ENCODE measurements at regions not wholly inside any gene's neighbourhood (a gene's known extent, or its start where the extent isn't known, plus 50 kb on each side); places are given as distances from the start of the nearest gene placed in this dataset.

DNA sequence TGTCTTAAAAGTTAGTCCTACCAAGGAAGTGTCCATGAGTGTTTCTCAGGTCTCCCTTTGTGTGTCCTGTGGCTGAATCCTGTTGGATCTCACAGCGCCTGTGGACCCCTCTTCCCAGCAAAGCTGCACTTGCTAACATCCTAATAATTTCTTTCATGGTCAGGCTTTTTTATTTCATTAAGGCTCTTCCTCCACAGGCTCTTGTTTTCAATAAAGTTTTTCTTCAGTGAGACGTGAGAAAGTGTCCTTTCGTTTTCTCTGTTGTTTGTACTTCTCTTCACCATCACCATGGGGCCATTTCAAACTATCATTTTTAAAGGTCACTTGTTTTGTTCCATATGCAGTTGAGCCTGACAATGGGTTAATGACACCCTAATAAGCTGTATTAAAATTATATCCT, 231.5 kb downstream of the LMO4 start:
- TF ChIP-seq, protein P1, sequence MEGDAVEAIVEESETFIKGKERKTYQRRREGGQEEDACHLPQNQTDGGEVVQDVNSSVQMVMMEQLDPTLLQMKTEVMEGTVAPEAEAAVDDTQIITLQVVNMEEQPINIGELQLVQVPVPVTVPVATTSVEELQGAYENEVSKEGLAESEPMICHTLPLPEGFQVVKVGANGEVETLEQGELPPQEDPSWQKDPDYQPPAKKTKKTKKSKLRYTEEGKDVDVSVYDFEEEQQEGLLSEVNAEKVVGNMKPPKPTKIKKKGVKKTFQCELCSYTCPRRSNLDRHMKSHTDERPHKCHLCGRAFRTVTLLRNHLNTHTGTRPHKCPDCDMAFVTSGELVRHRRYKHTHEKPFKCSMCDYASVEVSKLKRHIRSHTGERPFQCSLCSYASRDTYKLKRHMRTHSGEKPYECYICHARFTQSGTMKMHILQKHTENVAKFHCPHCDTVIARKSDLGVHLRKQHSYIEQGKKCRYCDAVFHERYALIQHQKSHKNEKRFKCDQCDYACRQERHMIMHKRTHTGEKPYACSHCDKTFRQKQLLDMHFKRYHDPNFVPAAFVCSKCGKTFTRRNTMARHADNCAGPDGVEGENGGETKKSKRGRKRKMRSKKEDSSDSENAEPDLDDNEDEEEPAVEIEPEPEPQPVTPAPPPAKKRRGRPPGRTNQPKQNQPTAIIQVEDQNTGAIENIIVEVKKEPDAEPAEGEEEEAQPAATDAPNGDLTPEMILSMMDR (conservative IDR thresholded peaks at IDR 0.05): no peak
- TF ChIP-seq ZFX (IDR thresholded peaks at IDR 0.05): no peak
- H3K27ac ChIP-seq: no peak overlapping the region

DNA sequence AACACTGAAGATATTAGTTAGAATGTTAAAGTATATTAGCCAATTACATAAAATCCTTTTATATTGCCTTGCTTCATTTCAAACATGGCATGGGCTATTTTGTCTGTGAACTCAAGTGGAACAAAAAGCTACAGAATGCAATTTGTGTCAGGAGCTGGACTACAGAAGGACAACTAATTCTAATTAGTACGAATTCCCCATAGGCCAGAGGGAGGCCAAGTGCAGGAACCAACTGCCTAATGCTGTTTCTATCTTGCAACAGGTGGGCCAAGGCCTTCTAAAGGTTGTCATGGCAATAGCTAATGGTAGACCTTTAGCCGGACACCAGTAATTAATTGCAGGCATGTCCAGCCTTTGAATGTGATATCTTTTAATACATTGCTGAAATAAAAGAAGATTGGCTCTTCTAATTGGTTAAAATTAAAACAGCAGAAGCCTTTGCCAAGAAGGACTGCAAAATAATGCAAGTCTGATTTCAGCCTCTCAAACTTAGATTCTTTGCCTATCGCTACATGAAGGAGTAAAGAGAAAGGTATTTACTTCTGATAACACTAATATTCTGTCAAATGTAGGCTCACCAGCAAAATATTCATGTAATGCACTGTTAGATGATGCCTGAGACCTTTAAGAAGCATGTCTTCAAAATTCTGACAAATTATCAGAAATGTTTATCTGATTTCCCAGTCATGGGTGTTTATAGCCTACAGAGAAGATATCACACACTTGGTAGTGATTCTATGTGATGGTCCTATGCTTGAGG, 232.1 kb downstream of the LMO4 start:
- TF ChIP-seq, protein P1 (conservative IDR thresholded peaks at IDR 0.05): no peak
- TF ChIP-seq ZFX (IDR thresholded peaks at IDR 0.05): no peak
- H3K27ac ChIP-seq: no peak overlapping the region

DNA sequence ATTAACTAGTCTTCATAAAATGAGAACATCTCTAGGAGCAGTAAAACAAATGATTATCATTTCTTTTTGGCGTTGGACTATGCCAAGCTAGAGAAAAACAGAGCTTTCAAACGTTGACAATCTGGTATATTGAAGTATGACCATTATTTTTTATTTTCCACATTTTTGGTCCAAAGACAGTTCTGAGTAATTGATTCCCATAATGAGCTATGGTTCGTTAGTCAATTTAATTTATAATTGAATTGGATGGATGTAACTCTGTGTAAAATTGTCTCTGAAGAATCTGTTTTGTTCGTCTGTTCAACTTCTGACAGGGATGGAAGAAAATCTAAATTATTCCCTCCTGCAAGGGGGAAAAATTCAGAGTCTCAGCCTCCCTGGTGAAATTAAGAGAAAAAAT, 234.5 kb downstream of the LMO4 start:
- TF ChIP-seq, protein P1 (conservative IDR thresholded peaks at IDR 0.05): no peak
- no peak for TF ChIP-seq ZFX (IDR thresholded peaks at IDR 0.05)
- no peak overlapping the region for H3K27ac ChIP-seq

DNA sequence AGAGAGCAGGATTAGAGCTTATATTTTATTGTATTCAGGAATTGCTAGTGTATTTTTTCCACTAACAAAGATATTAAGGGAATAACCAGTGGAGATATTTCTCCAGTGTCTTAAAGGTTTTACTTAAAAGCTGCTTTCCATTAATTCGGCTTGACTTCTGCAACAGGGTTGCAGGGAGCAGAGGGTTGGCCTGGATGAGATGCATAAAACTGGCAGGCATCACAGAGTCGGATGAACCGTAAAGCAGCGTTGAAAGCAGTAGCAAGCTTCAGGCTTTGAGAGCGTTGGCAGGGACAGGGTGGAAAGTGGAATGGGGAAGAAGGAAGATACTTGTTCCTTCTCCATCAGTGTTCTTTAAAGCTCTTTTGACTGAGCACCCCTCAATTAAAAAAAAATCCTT, 237.2 kb downstream of the LMO4 start:
- TF ChIP-seq ZFX (IDR thresholded peaks at IDR 0.05): no peak
- TF ChIP-seq, protein P1 (conservative IDR thresholded peaks at IDR 0.05): no peak
- no peak overlapping the region for H3K27ac ChIP-seq

DNA sequence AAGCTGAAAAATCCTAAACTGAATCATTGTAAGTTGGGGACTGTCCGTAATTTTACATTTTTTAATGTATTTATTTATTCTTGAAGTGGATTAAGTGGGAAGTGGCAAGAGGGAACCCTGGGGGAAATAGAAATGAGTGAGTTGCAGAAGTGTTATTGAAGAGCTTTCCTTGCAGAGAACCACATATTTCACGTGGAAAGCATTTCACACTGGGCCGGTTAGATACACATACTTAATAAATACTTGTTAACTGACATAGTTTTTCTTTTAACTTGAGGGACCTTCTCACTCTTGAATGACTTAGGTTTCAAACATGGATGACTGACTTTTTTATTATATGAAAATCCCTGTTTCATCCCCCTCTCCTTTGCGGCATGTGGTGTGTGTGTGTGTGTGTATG, 239.3 kb downstream of the LMO4 start:
- TF ChIP-seq, protein P1 (conservative IDR thresholded peaks at IDR 0.05): no peak
- no peak for TF ChIP-seq ZFX (IDR thresholded peaks at IDR 0.05)

DNA sequence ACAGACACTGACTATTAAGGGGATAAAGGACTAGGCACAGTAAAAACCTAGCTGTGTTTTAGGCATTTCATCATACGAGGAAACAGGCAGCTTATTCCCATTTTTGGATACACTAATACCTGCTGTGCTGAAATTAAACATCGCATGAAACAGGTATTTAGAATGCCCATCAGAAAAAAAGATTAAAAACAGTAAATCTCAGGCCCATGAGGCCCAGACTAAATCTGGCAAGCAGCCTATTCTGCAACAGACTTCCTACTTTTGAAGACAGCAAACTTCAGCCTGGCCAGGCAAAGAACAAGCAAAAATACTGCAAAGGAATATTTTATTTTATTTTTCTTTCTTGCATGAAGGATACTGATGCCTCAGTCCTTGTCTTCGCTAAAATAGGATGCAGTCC, 240.2 kb downstream of the LMO4 start:
- no peak overlapping the region for H3K27ac ChIP-seq
- no peak for TF ChIP-seq ZFX (IDR thresholded peaks at IDR 0.05)
- TF ChIP-seq, protein P1 (conservative IDR thresholded peaks at IDR 0.05): no peak

More for the DNA sequence above, 239.3 kb downstream of the LMO4 start:
- no peak overlapping the region for H3K27ac ChIP-seq

DNA sequence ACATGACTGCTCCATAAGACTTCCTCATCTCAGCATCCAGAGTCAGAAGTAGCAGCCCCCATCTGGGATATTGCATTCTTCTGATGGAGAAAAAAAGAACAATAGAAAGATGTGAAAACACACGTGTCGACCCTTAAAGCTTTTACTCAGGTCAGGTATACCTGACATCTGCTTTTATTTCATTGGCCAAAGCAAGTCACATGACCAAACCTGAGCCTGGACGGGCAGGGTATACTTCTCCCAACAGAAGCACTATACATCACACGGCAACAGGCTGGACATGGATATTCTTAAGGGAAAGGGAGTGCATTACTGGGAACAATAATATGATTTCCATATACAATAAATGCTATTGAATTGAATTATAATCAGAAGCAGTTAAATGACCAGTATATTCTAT, 243.3 kb downstream of the LMO4 start:
- no peak for TF ChIP-seq ZFX (IDR thresholded peaks at IDR 0.05)
- TF ChIP-seq, protein P1 (conservative IDR thresholded peaks at IDR 0.05): no peak
- no peak overlapping the region for H3K27ac ChIP-seq

Data from C4-2B (cell line).